CD4-positive, alpha-beta memory T cell (primary cell): ENCODE measurements at regions not wholly inside any gene's neighbourhood (a gene's known extent, or its start where the extent isn't known, plus 50 kb on each side); places are given as distances from the start of the nearest gene placed in this dataset.

ENCODE experiments used
- CTCF ChIA-PET: fragments of 350-600 bp; sonication (Branson Sonifier 250); formaldehyde crosslinking; loops from one replicate; lab custom pipeline; 2021; ENCODE audit warnings: inconsistent platforms; ENCODE audit not compliant: partially characterized antibody; lab: Charles Lee
- POLR2A ChIA-PET: fragments of 350-600 bp; sonication (Branson Sonifier 250); formaldehyde crosslinking; loops from one replicate; lab custom pipeline; 2021; ENCODE audit not compliant: partially characterized antibody; lab: Charles Lee
- DNase-seq, 5 donors: peaks; one replicate each; pipeline versions ENCODE4 v3.0.0 to v3.0.0-alpha.2; 2020 to 2022; ENCODE audit warnings: mixed read lengths in 1 of 5
- H3K27ac ChIP-seq: one replicate; pipeline ENCODE4 v1.7.0; 2013; ENCODE audit warnings: low read depth, low read length
- H3K27me3 ChIP-seq: 2 replicates; pipeline ENCODE4 v1.7.0; 2013; ENCODE audit warnings: mild to moderate bottlenecking, low read length, moderate library complexity; ENCODE audit not compliant: insufficient read depth
- H3K36me3 ChIP-seq: 2 replicates; pipeline ENCODE4 v1.7.0; 2013; ENCODE audit warnings: mild to moderate bottlenecking, low read length, moderate library complexity; ENCODE audit not compliant: insufficient read depth
- H3K4me1 ChIP-seq: 2 replicates; pipeline ENCODE4 v1.7.0; 2013; ENCODE audit warnings: mild to moderate bottlenecking, low read length, moderate library complexity; ENCODE audit not compliant: insufficient read depth
- H3K4me3 ChIP-seq, 2 donors: one replicate each; pipeline ENCODE4 v1.7.0; 2013; ENCODE audit warnings: low read length in 2 of 2, mild to moderate bottlenecking in 1 of 2
- H3K9me3 ChIP-seq, 2 donors: one replicate each; pipeline ENCODE4 v1.7.0; 2013; ENCODE audit warnings: low read length in 2 of 2, control low read depth in 1 of 2; ENCODE audit not compliant: control insufficient read depth in 1 of 2
- H3K27ac Mint-ChIP-seq, 7 donors: one replicate each; pipeline ENCODE4 v1.8.0; 2020 to 2021; ENCODE audit warnings: mixed read lengths in 7 of 7, mild to moderate bottlenecking in 6 of 7, inconsistent platforms in 3 of 7, moderate library complexity in 3 of 7
- H3K27me3 Mint-ChIP-seq, 2 donors: one replicate each; pipeline ENCODE4 v1.8.0; 2020 to 2021; ENCODE audit warnings: mixed read lengths in 2 of 2
- H3K36me3 Mint-ChIP-seq, 2 donors: one replicate each; pipeline ENCODE4 v1.8.0; 2020 to 2021; ENCODE audit warnings: mixed read lengths in 2 of 2, inconsistent platforms in 1 of 2, mild to moderate bottlenecking in 1 of 2
- H3K4me1 Mint-ChIP-seq, 4 donors: one replicate each; pipeline ENCODE4 v1.8.0; 2020 to 2021; ENCODE audit warnings: mixed read lengths in 4 of 4, mild to moderate bottlenecking in 1 of 4
- H3K4me3 Mint-ChIP-seq, 8 donors: one replicate each; pipeline ENCODE4 v1.8.0; 2020 to 2021; ENCODE audit warnings: mixed read lengths in 8 of 8, mild to moderate bottlenecking in 7 of 8, moderate library complexity in 6 of 8, inconsistent platforms in 3 of 8
- H3K9me3 Mint-ChIP-seq, 8 donors: one replicate each; pipeline ENCODE4 v1.8.0; 2020 to 2021; ENCODE audit warnings: mixed read lengths in 8 of 8, mild to moderate bottlenecking in 5 of 8, inconsistent platforms in 3 of 8, moderate library complexity in 1 of 8
- intact Hi-C: fragments of 100-400 bp; cut with micrococcal nuclease; formaldehyde crosslinking; loops from one replicate; pipeline ENCODE4 v1.15.1; 2023

DNA sequence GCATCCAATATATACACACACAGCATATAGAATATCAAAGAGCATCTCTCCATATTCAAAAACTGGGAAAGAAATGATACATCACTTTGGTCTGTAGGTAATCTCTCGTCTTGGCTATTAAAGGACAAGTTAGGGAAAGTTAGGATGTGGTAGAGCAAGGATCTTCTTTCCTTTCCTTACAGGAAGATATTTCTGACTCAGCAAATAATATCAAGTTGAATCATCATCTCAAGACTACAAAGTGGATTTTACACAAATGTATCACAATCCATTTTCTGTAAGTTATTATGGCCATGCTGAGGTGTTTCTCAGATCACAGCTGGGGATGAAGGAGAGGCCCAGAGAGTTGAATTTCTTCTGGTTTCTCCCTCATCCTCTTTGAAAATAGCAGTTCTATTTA lies 651.7 kb upstream of the CCNG1 start:
- H3K27ac Mint-ChIP-seq, result no peak overlapping the region
- POLR2A ChIA-PET, result no interaction called here
- H3K9me3 Mint-ChIP-seq, result peaks cover 0 to 16% (median 7%) of the 10 kb centered on the region in 8 donors
- Histone ChIP-seq H3K4me1 (no peaks in the 10 kb centered on the region), H3K27ac (no peak overlapping the region), H3K27me3 (no peaks in the 10 kb centered on the region), H3K36me3 (no peaks in the 10 kb centered on the region), H3K4me3 (no peak overlapping the region), H3K9me3 (no peaks in the 10 kb centered on the region)
- DNase-seq, result no peak
- CTCF ChIA-PET, result no interaction called here
- H3K36me3 Mint-ChIP-seq, result no peaks in the 10 kb centered on the region
- H3K4me1 Mint-ChIP-seq, result no peaks in the 10 kb centered on the region
- intact Hi-C loops, result no loop called here
- no peak overlapping the region for H3K4me3 Mint-ChIP-seq
- H3K27me3 Mint-ChIP-seq, result no peaks in the 10 kb centered on the region

DNA sequence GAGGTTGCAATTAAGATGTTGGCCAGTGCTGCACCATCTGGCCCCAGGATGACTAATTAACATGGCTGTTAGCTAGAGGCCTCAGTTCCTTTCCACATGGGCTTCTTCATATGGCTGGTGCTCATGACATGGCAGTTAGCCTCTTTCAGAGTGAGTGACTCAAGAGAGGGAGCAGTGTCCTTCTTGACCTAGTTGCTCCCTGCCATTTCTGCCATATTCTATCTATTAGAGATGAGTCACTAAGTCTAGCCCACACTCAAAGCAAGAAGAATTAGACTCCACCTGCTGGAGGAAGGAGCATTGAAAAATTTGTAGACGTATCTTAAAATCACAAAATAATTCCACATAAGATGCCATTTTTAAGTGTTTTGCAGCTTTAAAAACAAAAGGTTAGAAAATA lies 651.2 kb upstream of the CCNG1 start:
- ChIA-PET CTCF (no interaction called here), POLR2A (no interaction called here)
- intact Hi-C loops, result no loop called here
- H3K4me3 Mint-ChIP-seq, result no peak overlapping the region
- no peaks in the 10 kb centered on the region for H3K36me3 Mint-ChIP-seq
- H3K9me3 Mint-ChIP-seq, result peaks cover 0 to 16% (median 7%) of the 10 kb centered on the region in 8 donors
- H3K27ac Mint-ChIP-seq, result no peak overlapping the region
- no peaks in the 10 kb centered on the region for H3K9me3 ChIP-seq
- no peak overlapping the region for H3K4me3 ChIP-seq
- H3K36me3 ChIP-seq, result no peaks in the 10 kb centered on the region
- no peaks in the 10 kb centered on the region for H3K4me1 ChIP-seq
- no peaks in the 10 kb centered on the region for H3K4me1 Mint-ChIP-seq
- H3K27me3 Mint-ChIP-seq, result no peaks in the 10 kb centered on the region
- DNase-seq, result no peak
- no peaks in the 10 kb centered on the region for H3K27me3 ChIP-seq
- H3K27ac ChIP-seq, result no peak overlapping the region

DNA sequence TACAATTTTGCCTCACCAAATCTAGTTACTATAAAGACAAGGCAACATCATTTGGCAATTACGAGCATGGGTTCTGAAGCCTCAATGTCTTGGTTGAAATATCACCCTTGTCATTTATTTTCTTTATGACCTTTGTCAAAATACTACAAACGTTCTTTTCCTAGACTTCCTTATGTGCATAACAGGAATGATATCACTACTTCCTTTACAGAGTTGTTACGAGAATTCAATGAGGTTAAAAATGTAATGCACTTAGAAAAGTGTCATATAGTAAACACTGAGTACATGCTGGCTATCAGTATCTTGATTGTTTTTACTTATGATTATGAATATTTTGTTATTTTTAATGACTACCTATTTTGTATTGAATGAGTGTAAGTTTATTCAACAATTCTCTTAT lies 640.9 kb upstream of the CCNG1 start:
- ChIA-PET CTCF (no interaction called here), POLR2A (no interaction called here)
- Mint-ChIP-seq H3K9me3 (peaks cover 0 to 12% (median 2%) of the 10 kb centered on the region in 8 donors), H3K36me3 (no peaks in the 10 kb centered on the region), H3K27ac (no peak overlapping the region), H3K4me1 (no peaks in the 10 kb centered on the region), H3K4me3 (no peak overlapping the region), H3K27me3 (no peaks in the 10 kb centered on the region)
- H3K4me3 ChIP-seq, result no peak overlapping the region
- no peaks in the 10 kb centered on the region for H3K4me1 ChIP-seq
- no peaks in the 10 kb centered on the region for H3K36me3 ChIP-seq
- H3K27ac ChIP-seq, result no peak overlapping the region
- no peak for DNase-seq
- H3K9me3 ChIP-seq, result no peaks in the 10 kb centered on the region
- H3K27me3 ChIP-seq, result no peaks in the 10 kb centered on the region
- intact Hi-C loops, result no loop called here

DNA sequence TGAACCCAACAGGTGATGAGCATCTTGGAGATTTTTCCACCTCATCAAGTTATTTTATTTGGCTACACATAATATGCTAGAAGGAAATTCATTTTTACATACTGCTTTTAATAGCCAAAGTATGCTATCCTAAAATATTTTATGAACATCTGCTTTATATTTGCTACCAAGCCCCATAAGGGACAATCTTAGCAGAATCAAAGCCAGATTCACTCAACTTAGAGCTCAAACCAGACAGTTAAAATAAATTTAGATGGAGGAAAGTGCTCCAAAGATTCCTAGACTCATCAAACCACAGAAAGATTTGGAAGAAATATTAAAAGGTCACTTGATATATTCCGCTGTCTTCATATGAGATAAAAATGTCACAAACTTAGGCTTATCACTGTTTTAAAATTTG lies 637.1 kb upstream of the CCNG1 start:
- no peak overlapping the region for H3K27ac Mint-ChIP-seq

DNA sequence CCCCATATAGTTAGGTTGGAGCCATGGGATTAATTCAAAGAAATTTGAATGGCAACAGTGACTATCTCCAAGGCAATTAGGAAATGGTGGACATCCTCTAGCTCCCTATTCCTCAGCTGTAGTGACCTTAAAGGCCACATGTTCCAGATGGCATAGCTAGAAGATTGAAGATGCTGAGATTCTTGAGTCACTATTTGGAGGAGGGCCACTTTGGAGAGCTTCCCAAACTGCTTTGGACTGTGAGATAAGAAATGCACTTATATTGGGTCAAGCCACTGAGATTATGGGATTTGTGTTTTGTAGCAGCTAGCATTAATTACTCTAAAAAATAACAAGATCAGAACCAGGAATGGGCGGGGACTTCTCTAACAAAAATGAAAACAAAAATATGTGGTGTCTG lies 636.2 kb upstream of the CCNG1 start:
- POLR2A ChIA-PET, result no interaction called here
- Mint-ChIP-seq H3K9me3 (peaks cover 0 to 11% (median 3%) of the 10 kb centered on the region in 8 donors), H3K27me3 (no peaks in the 10 kb centered on the region), H3K4me1 (no peaks in the 10 kb centered on the region), H3K27ac (no peak overlapping the region), H3K4me3 (no peak overlapping the region), H3K36me3 (no peaks in the 10 kb centered on the region)
- Histone ChIP-seq H3K27me3 (no peaks in the 10 kb centered on the region), H3K36me3 (no peaks in the 10 kb centered on the region), H3K4me3 (no peak overlapping the region), H3K9me3 (no peaks in the 10 kb centered on the region), H3K27ac (no peak overlapping the region), H3K4me1 (no peaks in the 10 kb centered on the region)
- intact Hi-C loops, result no loop called here
- DNase-seq, result no peak
- CTCF ChIA-PET, result no interaction called here

More for the DNA sequence above, 637.1 kb upstream of the CCNG1 start:
- Mint-ChIP-seq H3K4me3 (no peak overlapping the region), H3K27me3 (no peaks in the 10 kb centered on the region), H3K9me3 (peaks cover 0 to 9% (median 3%) of the 10 kb centered on the region in 8 donors), H3K4me1 (no peaks in the 10 kb centered on the region), H3K36me3 (no peaks in the 10 kb centered on the region)
- POLR2A ChIA-PET, result no interaction called here
- Histone ChIP-seq H3K4me1 (no peaks in the 10 kb centered on the region), H3K27me3 (no peaks in the 10 kb centered on the region), H3K9me3 (no peaks in the 10 kb centered on the region), H3K27ac (no peak overlapping the region), H3K36me3 (no peaks in the 10 kb centered on the region), H3K4me3 (no peak overlapping the region)
- intact Hi-C loops, result no loop called here
- CTCF ChIA-PET, result no interaction called here
- DNase-seq, result no peak

DNA sequence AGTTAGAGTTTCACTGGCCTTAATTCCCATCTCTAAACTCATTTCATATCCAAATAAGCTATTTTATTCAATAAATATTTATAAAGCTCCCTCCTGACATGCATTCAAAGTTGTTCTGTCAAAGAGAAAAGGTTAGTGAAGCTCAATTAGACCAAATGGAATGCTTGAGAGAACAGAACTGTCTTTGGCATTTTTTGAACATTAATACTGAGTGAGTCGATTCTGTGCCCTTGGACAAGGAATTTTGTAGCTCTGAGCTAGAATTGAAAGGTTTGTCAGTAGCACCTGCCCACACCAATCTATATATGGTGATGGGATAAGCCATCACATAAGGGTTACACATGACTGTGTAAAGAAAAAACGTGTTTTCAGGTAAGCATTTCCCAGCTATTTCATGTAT lies 631.2 kb upstream of the CCNG1 start:
- Mint-ChIP-seq H3K27me3 (no peaks in the 10 kb centered on the region), H3K27ac (no peak overlapping the region), H3K4me3 (no peak overlapping the region), H3K4me1 (no peaks in the 10 kb centered on the region), H3K36me3 (no peaks in the 10 kb centered on the region), H3K9me3 (peaks cover 0 to 9% (median 2%) of the 10 kb centered on the region in 8 donors)
- Histone ChIP-seq H3K4me3 (no peak overlapping the region), H3K36me3 (no peaks in the 10 kb centered on the region), H3K27ac (no peak overlapping the region), H3K27me3 (no peaks in the 10 kb centered on the region), H3K9me3 (no peaks in the 10 kb centered on the region), H3K4me1 (no peaks in the 10 kb centered on the region)
- no peak for DNase-seq
- ChIA-PET POLR2A (no interaction called here), CTCF (no interaction called here)
- intact Hi-C loops, result no loop called here

DNA sequence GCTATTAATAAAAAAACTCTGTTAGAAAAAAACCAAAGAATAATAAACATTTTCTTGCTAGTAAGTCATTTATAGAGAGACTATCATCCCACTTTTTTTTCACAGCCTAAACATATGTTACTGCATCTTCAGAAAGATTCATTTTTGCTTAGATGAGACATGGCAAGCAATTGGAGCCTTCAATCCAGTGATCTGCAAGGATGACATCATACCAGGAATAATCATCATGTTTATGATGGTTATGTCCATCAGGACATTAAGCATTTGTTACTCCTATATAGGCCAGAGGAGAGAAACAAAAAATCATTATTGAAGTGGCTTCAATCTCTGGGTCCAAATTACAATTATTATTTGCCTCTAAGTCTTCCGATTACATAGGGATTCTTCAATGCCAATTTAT lies 626.3 kb upstream of the CCNG1 start:
- H3K27ac Mint-ChIP-seq, result no peak overlapping the region
- peaks cover 0 to 7% (median 4%) of the 10 kb centered on the region in 8 donors for H3K9me3 Mint-ChIP-seq
- no peak for DNase-seq
- H3K4me1 ChIP-seq, result no peaks in the 10 kb centered on the region
- no peaks in the 10 kb centered on the region for H3K27me3 ChIP-seq
- intact Hi-C loops, result no loop called here
- no peaks in the 10 kb centered on the region for H3K36me3 Mint-ChIP-seq
- H3K4me1 Mint-ChIP-seq, result no peaks in the 10 kb centered on the region
- H3K4me3 ChIP-seq, result no peak overlapping the region
- ChIA-PET CTCF (no interaction called here), POLR2A (no interaction called here)
- no peak overlapping the region for H3K4me3 Mint-ChIP-seq
- H3K27me3 Mint-ChIP-seq, result no peaks in the 10 kb centered on the region
- H3K9me3 ChIP-seq, result no peaks in the 10 kb centered on the region
- H3K36me3 ChIP-seq, result no peaks in the 10 kb centered on the region
- H3K27ac ChIP-seq, result no peak overlapping the region

DNA sequence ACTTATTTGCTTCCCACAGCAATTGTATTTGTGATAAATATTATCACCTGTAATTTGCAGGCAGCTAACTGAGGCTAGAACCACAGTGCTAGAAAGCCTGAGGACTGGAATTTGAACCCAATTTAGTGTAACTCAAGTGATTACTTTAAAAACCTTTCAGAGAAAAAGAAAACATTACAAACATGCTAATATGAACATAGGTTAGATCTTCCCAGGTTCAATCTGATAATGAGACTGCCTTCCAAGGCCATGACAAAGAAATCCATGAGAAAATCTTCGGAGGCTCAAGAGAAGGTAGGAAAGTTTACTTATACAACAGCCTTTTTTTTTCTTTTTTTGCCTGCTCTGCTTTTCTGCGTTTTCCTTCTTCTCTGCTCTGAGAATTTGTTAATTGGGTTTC lies 620.6 kb upstream of the CCNG1 start:
- Mint-ChIP-seq H3K36me3 (no peaks in the 10 kb centered on the region), H3K9me3 (peaks cover 0 to 14% (median 3%) of the 10 kb centered on the region in 8 donors), H3K4me3 (no peak overlapping the region), H3K27ac (no peak overlapping the region), H3K4me1 (no peaks in the 10 kb centered on the region), H3K27me3 (no peaks in the 10 kb centered on the region)
- DNase-seq, result no peak
- H3K36me3 ChIP-seq, result no peaks in the 10 kb centered on the region
- H3K27me3 ChIP-seq, result no peaks in the 10 kb centered on the region
- ChIA-PET POLR2A (no interaction called here), CTCF (no interaction called here)
- H3K4me1 ChIP-seq, result no peaks in the 10 kb centered on the region
- H3K4me3 ChIP-seq, result no peak overlapping the region
- intact Hi-C loops, result no loop called here
- no peaks in the 10 kb centered on the region for H3K9me3 ChIP-seq
- H3K27ac ChIP-seq, result no peak overlapping the region
